Lower leg skin (tissue), 4 donors: ENCODE measurements at regions not wholly inside any gene's neighbourhood (a gene's known extent, or its start where the extent isn't known, plus 50 kb on each side); places are given as distances from the start of the nearest gene placed in this dataset.

Experiments used
- DNase-seq, 2 donors: peaks; one replicate each; pipeline ENCODE4 v3.0.0-alpha.2; 2019; ENCODE audit warnings: low spot score in 2 of 2
- H3K4me3 ChIP-seq: fragments of 200-600 bp; sonication (generic); 2 replicates; pipeline ENCODE4 v1.5.1; 2017; ENCODE audit warnings: mild to moderate bottlenecking, low read depth; ENCODE audit not compliant: poor library complexity, severe bottlenecking
- POLR2A ChIP-seq, 2 donors: fragments of 450-650 bp; IDR thresholded peaks; one replicate each; pipeline ENCODE4 v1.6.1; 2016 to 2017; ENCODE audit warnings: antibody characterized with exemption in 2 of 2, mild to moderate bottlenecking in 1 of 2, moderate library complexity in 1 of 2
- WGBS, 2 donors: methylation state at CpG; one replicate each; pipeline ENCODE4 v1.1.5; 2018; 5-methylcytosine and 5-hydroxymethylcytosine counted together
- intact Hi-C: fragments of 100-400 bp; cut with DNase I; formaldehyde crosslinking; loops from one replicate; pipeline ENCODE4 v1.15.0; 2023; ENCODE audit warnings: low total_unique reads
- TF ChIP-seq, protein P1 (sequence below), 3 donors: fragments of 450-650 bp; IDR thresholded peaks; one replicate each; pipeline ENCODE4 v1.5.1; 2016; ENCODE audit warnings: antibody characterized with exemption in 3 of 3, mild to moderate bottlenecking in 3 of 3, moderate library complexity in 2 of 3

- TF ChIP-seq POLR2A (IDR thresholded peaks at IDR 0.05) = no peak
- TF ChIP-seq, protein P1, sequence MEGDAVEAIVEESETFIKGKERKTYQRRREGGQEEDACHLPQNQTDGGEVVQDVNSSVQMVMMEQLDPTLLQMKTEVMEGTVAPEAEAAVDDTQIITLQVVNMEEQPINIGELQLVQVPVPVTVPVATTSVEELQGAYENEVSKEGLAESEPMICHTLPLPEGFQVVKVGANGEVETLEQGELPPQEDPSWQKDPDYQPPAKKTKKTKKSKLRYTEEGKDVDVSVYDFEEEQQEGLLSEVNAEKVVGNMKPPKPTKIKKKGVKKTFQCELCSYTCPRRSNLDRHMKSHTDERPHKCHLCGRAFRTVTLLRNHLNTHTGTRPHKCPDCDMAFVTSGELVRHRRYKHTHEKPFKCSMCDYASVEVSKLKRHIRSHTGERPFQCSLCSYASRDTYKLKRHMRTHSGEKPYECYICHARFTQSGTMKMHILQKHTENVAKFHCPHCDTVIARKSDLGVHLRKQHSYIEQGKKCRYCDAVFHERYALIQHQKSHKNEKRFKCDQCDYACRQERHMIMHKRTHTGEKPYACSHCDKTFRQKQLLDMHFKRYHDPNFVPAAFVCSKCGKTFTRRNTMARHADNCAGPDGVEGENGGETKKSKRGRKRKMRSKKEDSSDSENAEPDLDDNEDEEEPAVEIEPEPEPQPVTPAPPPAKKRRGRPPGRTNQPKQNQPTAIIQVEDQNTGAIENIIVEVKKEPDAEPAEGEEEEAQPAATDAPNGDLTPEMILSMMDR (IDR thresholded peaks at IDR 0.05) = no peak
- H3K4me3 ChIP-seq = no peak overlapping the region
- WGBS, 2 donors = 72 to 73% methylated on average over 1 of the region's 1 CpG
- no peak for DNase-seq
- intact Hi-C loops = no loop called here
Measured at GRCh38 chr2:209076151-209076550, 347.7 kb upstream of the MAP2 start.

- 67 to 69% methylated on average over 3 of the region's 3 CpGs for WGBS, 2 donors
- intact Hi-C loops = no loop called here
Measured at GRCh38 chr2:209086761-209087160, 337.1 kb upstream of the MAP2 start.

DNA sequence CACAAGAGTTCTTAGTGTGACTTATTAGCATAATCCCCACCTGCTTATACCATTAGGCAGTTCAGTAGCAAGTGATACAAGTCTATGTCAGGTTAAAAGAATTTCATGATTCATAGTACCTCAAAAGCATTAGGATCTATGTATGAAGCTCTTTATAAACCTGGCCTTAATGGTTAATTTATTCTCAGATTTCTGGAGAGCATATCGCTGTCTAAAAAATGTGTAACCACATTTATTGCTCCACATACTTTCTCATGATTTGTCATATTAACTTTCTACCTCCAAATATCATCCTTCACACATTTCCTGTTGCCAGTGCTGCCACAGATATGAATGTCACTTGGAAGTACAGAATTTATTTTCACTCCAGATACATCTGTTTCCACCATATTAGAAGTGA, 332.8 kb upstream of the MAP2 start:
- TF ChIP-seq POLR2A (IDR thresholded peaks at IDR 0.05) = no peak
- TF ChIP-seq, protein P1 (IDR thresholded peaks at IDR 0.05) = no peak
- DNase-seq = no peak

More at GRCh38 chr2:209086761-209087160, 337.1 kb upstream of the MAP2 start:
- no peak overlapping the region for H3K4me3 ChIP-seq
- no peak for DNase-seq
- TF ChIP-seq POLR2A (IDR thresholded peaks at IDR 0.05) = no peak
- TF ChIP-seq, protein P1 (IDR thresholded peaks at IDR 0.05) = no peak

GRCh38 chr2:209094221-209094620, 329.6 kb upstream of the MAP2 start:
- no peak for DNase-seq
- 95 to 100% methylated on average over 2 of the region's 2 CpGs for WGBS, 2 donors

More for the DNA sequence above, 332.8 kb upstream of the MAP2 start:
- intact Hi-C loops = no loop called here
- WGBS, 2 donors = 52 to 64% methylated on average over 1 of the region's 1 CpG
- no peak overlapping the region for H3K4me3 ChIP-seq

DNA sequence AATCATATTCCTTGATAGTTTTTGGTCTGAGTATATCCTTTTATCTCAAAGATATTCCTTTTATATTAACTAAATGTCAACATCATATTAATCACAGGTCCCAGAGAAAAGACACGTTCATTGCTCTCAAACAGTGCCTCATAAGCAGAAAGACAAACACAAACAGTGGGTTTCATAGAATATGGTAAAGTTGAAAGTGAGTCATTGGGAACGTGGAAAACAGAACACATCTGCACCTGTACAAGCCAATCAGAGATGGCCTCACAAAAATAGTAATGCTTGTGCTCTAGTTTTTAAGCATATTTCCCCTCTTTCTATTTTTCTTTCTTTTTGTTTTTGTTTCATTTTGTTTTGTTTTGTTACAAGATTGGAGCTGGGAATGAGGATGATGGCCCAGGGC, 328.4 kb upstream of the MAP2 start:
- DNase-seq = no peak
- TF ChIP-seq, protein P1 (IDR thresholded peaks at IDR 0.05) = no peak
- no peak for TF ChIP-seq POLR2A (IDR thresholded peaks at IDR 0.05)
- no peak overlapping the region for H3K4me3 ChIP-seq
- intact Hi-C loops = no loop called here
- WGBS, 2 donors = 34 to 53% methylated on average over 2 of the region's 2 CpGs

More at GRCh38 chr2:209094221-209094620, 329.6 kb upstream of the MAP2 start:
- no peak overlapping the region for H3K4me3 ChIP-seq
- TF ChIP-seq, protein P1 (IDR thresholded peaks at IDR 0.05) = no peak
- no peak for TF ChIP-seq POLR2A (IDR thresholded peaks at IDR 0.05)
- intact Hi-C loops = no loop called here

DNA sequence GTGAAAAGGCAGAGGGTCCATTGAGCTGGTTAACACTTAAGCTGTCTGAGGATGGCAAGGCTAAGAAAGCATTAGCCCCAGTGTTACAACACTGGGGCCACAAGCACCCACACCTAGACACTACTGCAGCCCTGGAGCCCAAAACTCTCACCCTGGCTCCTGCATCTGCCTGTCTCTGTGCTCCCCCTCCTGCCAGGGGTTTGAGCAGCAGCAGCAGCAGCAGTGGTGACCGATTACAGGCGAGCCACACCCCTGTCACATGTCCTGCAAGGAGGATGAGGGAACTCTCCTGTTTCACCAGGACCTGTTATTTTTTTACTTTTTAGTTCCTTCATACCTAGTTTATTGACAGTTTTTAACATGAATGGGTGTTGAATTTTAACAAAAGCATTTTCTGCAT, 326.7 kb upstream of the MAP2 start:
- TF ChIP-seq, protein P1 (IDR thresholded peaks at IDR 0.05) = no peak
- no peak for TF ChIP-seq POLR2A (IDR thresholded peaks at IDR 0.05)
- intact Hi-C loops = no loop called here
- no peak for DNase-seq
- 68 to 89% methylated on average over 2 of the region's 2 CpGs for WGBS, 2 donors
- H3K4me3 ChIP-seq = no peak overlapping the region
